KOPT-K1 (cell line): ENCODE measurements at regions not wholly inside any gene's neighbourhood (a gene's known extent, or its start where the extent isn't known, plus 50 kb on each side); places are given as distances from the start of the nearest gene placed in this dataset.
"Not testable (repeated sequence)": the region's sequence is repeated elsewhere in the genome, so short reads cannot be mapped to it uniquely, and the experiment has no call there.

ENCODE experiments used
- H3K27ac ChIP-seq: fragments of 200-600 bp; sonication (generic); 2 replicates; pipeline ENCODE4 v1.5.1; 2016; ENCODE audit warnings: antibody characterized with exemption, mild to moderate bottlenecking, low read depth, low read length; ENCODE audit not compliant: poor library complexity, severe bottlenecking
- H3K36me3 ChIP-seq: fragments of 200-600 bp; sonication (generic); 2 replicates; pipeline ENCODE4 v1.5.1; 2017; ENCODE audit warnings: antibody characterized with exemption, mild to moderate bottlenecking, low read length, moderate library complexity; ENCODE audit not compliant: insufficient read depth
- H3K9me3 ChIP-seq: fragments of 200-600 bp; sonication (generic); 2 replicates; pipeline ENCODE4 v1.5.1; 2017; ENCODE audit warnings: antibody characterized with exemption, low read length, mild to moderate bottlenecking; ENCODE audit not compliant: insufficient read depth, poor library complexity, severe bottlenecking

DNA sequence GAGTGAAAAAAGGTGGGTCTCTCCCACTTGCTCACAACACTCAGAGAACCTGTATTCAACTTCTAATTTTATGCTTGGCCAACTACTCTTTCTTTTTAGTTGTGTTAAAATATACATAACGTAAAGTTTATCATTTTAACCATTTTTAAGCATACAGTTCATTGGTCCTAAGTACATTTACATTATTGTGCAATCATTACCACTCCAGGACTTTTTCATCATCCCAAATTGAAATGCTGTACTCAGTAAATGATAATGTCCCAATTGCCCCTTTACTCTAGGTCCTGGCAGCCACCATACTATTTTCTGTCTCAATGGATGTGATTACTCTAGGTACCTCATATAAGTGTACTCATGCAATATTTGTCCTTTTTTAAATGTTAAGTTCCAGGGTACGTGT lies 212.3 kb upstream of the PLXNA2 start:
- no peaks in the 10 kb centered on the region for H3K9me3 ChIP-seq
- no peak overlapping the region for H3K27ac ChIP-seq
- no peaks in the 10 kb centered on the region for H3K36me3 ChIP-seq

DNA sequence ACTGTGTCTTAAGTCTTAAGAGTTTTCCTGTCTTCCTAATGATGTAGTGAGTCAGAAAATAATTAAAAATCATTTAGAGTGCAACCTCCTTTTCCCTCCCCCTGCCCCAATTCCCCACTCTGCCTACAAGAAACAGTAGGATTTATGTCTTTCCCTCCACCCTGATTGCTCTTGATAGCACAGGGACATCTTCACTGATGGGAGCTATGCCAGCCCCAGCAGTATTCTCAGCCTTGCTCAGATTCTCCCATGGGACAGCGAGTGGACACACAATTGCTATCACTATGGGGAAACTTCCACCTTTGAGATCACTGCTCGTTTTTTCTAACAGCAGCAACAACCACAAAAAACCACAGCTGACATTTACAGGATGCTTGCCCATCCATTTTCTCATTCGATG lies 216.6 kb upstream of the PLXNA2 start:
- Histone ChIP-seq H3K9me3 (no peaks in the 10 kb centered on the region), H3K36me3 (no peaks in the 10 kb centered on the region), H3K27ac (no peak overlapping the region)

DNA sequence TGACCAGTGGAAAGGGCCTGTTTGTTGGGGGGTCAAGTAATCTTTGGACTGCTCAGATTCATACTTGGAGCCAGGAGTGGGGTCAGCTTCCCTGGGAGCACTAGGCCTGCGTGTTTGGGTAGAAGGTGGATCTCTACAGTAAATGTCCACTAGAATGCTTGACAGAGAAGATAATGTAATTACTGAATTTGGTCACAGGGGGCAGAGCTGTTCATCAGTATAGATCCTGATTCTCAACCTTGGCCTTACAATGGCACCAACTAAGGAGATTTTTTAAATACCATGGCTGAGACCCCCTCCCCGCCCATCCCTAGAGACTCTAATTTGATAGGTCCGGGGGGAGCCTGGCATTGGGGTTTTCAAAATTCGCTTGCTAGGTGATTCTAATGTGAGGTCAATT lies 217.5 kb upstream of the PLXNA2 start:
- Histone ChIP-seq H3K27ac (no peak overlapping the region), H3K36me3 (no peaks in the 10 kb centered on the region), H3K9me3 (no peaks in the 10 kb centered on the region)

DNA sequence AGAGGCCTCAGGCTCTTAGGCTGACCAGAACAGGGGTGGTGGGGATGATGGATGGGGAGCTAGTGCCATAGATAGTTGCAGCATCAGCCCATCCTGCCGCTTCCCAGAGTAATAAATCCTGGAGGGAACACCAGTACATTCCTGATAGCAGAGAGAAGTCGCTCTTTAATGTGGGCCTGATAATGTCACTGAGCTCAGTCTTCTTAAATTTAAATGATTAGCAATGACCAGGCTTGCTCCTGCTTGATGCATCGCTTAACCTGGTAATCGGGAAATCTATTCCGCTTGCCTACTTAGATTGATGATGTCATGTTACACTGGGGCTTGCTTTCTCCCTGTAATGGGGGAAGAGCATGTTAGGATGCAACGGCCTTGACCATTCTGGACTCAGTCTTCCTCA lies 218.6 kb upstream of the PLXNA2 start:
- Histone ChIP-seq H3K9me3 (no peaks in the 10 kb centered on the region), H3K36me3 (no peaks in the 10 kb centered on the region), H3K27ac (no peak overlapping the region)

DNA sequence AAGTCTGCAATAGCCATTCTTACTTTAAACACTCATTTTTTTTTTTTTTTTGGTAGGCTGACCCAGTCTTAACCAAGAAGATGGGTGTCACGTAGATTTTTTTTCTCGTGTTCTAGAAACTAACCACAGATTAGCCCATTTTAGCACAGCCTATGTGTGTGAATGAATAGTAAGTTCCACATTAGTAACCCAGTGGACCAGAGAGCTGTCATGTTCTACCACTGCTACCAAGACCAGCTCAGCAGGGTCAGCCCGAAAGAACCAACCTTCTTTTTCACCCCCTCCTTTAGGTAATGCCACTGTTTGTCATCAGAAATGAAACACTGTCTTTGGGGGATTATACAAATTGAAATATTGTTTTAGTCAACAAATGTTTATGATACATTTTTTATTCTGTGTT lies 221.1 kb upstream of the PLXNA2 start:
- Histone ChIP-seq H3K27ac (no peak overlapping the region), H3K36me3 (no peaks in the 10 kb centered on the region), H3K9me3 (no peaks in the 10 kb centered on the region)

DNA sequence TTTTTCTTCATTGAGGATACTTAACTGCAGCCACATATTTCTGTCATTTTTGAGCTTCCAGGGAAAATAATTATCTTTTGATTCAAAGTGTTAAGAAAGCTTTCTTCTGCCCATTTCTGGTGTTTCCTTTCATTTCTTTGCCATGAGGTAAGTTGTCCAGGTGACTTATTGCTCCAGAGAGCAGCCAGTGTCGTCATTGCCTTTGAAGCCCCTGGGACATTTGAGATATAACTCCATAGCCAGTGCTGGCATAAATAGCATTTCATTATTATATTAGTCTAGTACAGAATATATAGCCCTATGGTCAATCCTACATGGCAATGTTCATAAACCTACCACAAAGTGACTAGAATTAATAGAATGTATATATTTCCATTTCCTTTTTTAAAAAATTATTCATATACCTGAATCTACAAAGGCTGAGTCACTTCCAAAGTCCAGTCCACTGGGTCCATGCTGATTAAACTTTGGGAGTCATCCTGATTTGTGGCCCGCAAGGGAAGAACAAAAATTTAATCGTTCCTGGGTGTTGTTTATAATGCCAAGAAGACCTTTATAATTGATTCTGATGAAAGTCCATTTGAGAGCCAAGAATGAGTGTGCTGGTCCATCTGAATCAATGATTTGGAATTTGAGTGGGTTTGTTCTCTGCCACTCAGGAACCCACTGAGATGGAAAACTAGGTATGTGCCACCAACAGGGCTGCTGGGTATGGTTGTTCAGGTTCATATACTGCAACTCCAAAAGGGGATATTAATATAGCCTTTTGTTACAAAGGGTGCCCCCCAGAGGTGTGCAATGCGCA lies 221.8 kb upstream of the PLXNA2 start:
- Histone ChIP-seq H3K27ac (no peak overlapping the region), H3K9me3 (no peaks in the 10 kb centered on the region), H3K36me3 (no peaks in the 10 kb centered on the region)

DNA sequence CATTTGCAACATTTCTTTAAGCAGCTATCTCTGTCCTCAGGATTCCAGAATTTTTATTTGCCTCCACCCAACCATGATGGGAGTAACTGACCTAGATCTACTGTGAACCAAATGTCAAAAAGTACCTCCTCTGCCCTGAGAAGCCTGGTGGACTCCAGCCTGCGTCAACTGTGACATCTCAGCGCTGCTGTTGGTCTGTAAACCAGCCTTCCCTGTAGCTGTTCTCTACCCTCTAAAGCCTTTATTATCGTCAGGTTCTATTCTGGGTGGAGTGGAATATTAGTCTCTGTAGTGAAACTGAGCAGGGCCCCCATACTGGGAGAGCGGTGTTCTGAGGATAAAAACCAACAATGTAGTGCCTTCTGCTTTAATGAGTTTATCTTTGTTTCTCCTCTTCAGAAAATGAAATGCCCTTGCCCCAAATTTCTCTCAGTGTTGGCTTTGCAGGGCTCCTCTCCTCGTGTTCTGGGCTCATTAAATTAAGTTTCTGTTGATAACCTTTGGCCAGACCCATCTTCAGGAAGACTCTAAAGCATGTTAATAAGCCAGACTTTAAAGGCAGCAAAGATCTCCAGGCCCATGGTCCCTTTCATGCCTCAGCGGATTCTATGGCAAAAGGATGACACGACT lies 223.1 kb upstream of the PLXNA2 start:
- Histone ChIP-seq H3K9me3 (no peaks in the 10 kb centered on the region), H3K36me3 (no peaks in the 10 kb centered on the region), H3K27ac (no peak overlapping the region)

DNA sequence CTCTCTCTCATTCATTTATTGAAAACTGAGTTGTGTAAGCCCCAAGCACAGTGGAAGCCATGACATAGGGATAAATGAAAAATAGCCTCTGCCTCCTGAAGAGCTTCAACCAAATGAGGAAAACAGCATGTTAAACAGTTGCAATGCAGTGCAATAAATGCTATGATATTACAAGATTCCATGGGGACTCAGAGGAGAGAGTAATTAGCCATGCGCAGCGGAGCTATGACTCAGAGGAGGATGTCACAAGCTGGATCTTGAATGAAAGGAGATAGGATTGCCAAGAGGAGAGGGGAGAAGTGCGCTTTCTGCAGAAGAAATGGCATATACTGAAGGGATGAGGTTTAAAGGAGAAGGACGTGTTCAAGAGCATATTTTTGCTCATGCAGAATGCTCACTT lies 231.3 kb upstream of the PLXNA2 start:
- Histone ChIP-seq H3K27ac (no peak overlapping the region), H3K9me3 (no peaks in the 10 kb centered on the region), H3K36me3 (no peaks in the 10 kb centered on the region)

DNA sequence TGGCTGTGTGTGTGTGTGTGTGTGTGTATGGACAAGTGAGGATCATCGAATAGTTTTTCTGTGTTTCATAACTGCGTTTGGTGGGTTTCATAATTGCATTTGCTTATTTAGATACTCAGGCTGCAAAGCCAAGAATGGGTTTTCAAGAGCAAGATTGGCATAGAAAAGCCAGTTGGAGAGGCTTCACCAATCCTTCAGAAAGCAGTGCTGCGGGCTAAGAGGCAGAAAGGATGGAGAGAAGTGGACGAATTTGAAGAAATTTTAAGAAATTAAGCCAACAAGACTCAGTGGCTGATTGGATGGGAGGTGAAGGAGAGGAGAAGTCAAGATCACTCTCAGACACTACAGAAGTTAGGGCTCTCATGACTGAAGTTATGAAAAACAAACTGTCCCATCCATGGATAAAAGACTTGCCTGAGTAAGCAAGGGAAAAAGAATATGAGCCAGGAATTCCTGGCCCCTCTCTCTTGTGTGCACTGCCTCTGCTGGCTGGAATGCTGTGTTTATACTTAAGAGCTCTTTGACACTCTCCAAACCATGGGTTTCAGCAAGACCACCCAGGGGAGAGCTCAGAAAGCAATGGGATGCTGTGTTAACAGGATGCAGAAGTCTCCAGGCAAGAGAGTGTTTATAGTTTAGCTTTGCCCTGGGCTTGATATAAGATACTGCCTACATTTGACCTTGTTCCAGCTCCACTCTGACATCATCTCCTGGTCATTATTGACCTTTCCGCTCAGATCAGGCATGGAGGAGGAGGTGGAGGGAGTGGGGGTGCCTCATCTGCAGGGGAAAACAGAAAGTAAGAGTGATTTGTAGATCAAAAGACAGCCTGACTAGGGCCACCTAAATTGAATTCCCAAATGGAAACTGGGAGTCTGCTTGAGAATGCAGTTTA lies 232.0 kb upstream of the PLXNA2 start:
- Histone ChIP-seq H3K9me3 (no peaks in the 10 kb centered on the region), H3K27ac (no peak overlapping the region), H3K36me3 (no peaks in the 10 kb centered on the region)

DNA sequence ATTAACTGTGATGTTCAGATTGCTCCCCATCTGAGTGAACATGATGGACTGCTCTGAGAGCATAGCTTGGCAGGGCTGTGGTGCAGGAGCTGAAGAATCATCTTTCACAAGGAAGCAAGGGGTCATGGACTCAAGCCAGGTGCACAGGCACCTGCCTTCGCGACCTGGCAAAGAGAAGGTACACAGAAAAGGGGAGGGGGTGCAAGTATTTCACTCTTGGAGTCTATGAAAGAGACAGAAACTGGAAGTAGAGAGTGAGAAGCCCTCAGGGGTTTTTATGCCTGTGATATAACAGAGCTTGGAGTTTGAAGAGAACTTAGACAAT lies 232.6 kb upstream of the PLXNA2 start:
- H3K9me3 ChIP-seq = no peaks in the 10 kb centered on the region
- H3K27ac ChIP-seq = no peak overlapping the region
- H3K36me3 ChIP-seq = no peaks in the 10 kb centered on the region

DNA sequence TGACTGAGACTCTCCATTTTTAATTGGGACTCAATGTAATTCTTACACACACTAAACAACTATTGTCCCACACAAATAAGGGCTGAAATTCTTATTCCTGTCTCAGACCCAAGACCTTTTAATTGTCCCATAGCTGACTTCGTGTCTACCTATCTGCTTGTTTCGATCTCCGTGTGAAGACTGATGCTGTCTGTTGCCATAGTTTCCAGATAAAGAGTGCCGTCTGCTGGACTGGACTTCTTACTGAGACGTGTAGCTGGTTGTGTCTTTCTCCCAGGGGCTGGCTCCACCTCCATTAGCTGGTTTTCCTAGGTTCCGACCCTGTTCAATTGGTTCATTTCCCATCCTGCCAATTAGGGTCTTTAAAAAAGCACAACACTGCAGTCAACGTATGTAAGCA lies 235.3 kb upstream of the PLXNA2 start:
- no peaks in the 10 kb centered on the region for H3K36me3 ChIP-seq
- no peaks in the 10 kb centered on the region for H3K9me3 ChIP-seq
- no peak overlapping the region for H3K27ac ChIP-seq

DNA sequence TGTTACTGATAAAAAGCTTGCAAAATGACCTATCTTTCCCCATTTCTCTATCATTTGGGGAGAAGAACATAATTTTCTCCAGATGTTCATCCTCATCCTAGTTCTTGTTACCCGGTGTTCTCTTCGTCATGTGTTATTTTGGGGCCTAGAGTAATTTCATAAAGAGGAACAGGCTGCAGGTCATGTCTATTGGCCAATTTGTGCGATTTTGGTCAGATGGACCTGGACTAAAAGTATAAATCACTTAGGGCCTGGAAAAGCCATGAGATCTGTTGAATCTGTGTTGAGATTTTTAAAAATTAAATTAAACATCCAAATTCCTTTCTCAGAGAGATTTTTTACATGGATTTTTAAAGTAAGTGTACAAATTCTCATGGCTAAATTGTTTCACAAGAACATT lies 241.3 kb upstream of the PLXNA2 start:
- H3K9me3 ChIP-seq = no peaks in the 10 kb centered on the region
- no peak overlapping the region for H3K27ac ChIP-seq
- no peaks in the 10 kb centered on the region for H3K36me3 ChIP-seq

DNA sequence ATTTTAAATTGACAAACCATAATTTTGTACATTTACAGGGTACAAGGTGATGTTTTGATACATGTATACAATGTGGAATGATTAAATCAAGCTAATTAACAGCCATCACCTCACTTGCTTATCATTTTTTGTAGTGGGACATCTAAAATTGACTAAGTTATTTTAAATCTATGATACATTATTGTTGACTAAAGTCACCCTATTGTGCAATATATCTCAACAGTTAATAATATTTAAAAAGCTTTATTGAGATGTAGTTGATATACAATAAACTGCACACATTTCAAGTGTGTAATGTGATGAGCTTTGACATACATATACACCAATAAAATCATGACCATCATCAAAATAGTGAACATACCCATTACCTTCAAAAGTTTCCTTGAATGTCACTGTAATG lies 242.5 kb upstream of the PLXNA2 start:
- H3K27ac ChIP-seq = no peak overlapping the region
- H3K36me3 ChIP-seq = no peaks in the 10 kb centered on the region
- H3K9me3 ChIP-seq = no peaks in the 10 kb centered on the region

DNA sequence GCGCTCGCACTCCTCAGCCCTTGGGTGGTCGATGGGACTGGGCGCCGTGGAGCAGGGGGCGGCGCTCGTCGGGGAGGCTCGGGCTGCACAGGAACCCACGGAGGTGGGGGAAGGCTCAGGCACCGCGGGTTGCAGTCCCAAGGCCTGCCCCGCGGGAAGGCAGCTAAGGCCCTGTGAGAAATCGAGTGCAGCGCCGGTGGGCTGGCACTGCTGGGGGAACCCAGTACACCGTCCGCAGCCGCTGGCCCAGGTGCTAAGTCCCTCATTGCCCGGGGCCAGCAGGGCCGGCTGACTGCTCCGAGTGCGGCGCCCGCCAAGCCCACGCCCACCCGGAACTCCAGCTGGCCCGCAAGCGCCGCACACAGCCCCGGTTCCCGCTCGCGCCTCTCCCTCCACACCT lies 244.2 kb upstream of the PLXNA2 start:
- not testable (repeated sequence) for H3K9me3 ChIP-seq, H3K27ac ChIP-seq, H3K36me3 ChIP-seq

DNA sequence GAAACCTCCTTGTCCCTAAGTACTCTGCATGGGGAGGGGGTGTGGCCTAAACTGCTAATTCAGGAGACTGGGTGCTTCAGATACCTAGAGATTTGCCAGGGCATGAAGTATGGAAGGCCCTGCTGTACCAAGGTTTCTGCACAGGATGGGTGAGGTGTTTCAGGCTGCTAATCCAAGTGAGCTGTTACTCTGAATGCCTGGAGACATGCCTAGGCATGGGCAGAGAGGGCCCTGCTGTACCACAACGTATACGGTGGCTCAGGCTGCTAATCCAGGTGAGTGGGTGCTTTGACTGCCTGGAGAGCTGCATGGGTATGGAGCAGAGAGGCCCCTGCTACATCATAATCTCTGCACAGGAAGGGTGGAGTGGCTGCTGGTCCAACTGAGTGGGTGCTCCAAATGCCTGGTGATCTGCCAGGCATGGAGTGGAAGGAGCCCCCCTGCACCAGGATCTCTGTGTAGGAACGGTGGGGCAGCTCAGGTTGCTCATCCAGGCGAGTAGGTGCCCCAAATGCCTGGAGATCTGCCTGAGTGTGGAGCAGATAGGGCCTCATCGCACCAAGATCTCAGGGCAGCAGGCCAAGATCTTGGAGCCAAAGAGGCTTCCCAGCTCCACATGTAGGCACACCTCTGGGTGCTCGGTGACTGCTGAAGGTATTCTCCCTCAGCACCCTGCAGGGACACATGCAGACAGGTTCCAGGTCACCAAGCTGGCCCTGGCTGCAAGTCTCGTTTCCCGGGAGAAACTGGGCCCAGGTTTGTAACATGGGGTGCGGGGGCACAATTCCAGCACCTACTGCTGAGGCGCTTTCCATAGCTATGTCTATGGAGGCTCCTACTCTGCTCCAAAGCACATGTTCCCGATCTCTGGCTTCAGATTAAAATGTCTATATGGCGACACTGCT lies 252.5 kb upstream of the PLXNA2 start:
- H3K36me3 ChIP-seq = no peaks in the 10 kb centered on the region
- H3K9me3 ChIP-seq = no peaks in the 10 kb centered on the region
- H3K27ac ChIP-seq = no peak overlapping the region
